Psoas muscle (tissue), 7 donors: ENCODE measurements at regions not wholly inside any gene's neighbourhood (a gene's known extent, or its start where the extent isn't known, plus 50 kb on each side); places are given as distances from the start of the nearest gene placed in this dataset.

Experiments
- ATAC-seq, 4 donors: fragments of 200-7000 bp; cut with Tn5 transposase; one replicate each; pipeline ENCODE4 v1.9.1; 2020; ENCODE audit warnings: moderate library complexity in 3 of 4, mild to moderate bottlenecking in 2 of 4
- DNase-seq, 2 donors: peaks; one replicate each; pipeline ENCODE4 v3.0.0-alpha.2; 2020
- H3K27ac ChIP-seq: fragments of 200-600 bp; one replicate; pipeline ENCODE4 v1.8.0; 2022
- H3K27me3 ChIP-seq, 3 donors: fragments of 200-600 bp in 1 of 3; one replicate each; pipeline versions ENCODE4 v1.6.1 to v1.8.0; 2013 to 2022; ENCODE audit warnings: low read length in 2 of 3, mild to moderate bottlenecking in 2 of 3, moderate library complexity in 1 of 3; ENCODE audit not compliant: insufficient read depth in 3 of 3
- H3K36me3 ChIP-seq, 2 donors: fragments of 200-600 bp in 1 of 2; one replicate each; pipeline versions ENCODE4 v1.6.1 to v1.8.0; 2013 to 2022; ENCODE audit warnings: low read depth in 1 of 2, mild to moderate bottlenecking in 1 of 2, moderate library complexity in 1 of 2; ENCODE audit not compliant: insufficient read depth in 1 of 2
- H3K4me1 ChIP-seq: fragments of 200-600 bp; one replicate; pipeline ENCODE4 v1.8.0; 2022
- H3K4me3 ChIP-seq: fragments of 200-600 bp; one replicate; pipeline ENCODE4 v1.8.0; 2022; ENCODE audit warnings: mild to moderate bottlenecking
- H3K9me3 ChIP-seq: fragments of 200-600 bp; one replicate; pipeline ENCODE4 v1.8.0; 2022
- whole genome bisulfite sequencing, 3 donors: extraction: QIAGEN DNeasy Blood & Tissue Kit; methylation state at CpG; one replicate each; pipeline versions ENCODE4 v1.1.6 to v1.1.7; 2013; 5-methylcytosine and 5-hydroxymethylcytosine counted together
- intact Hi-C, 2 donors: fragments of 100-400 bp; cut with DNase I; formaldehyde crosslinking; loops; one replicate each; pipeline versions ENCODE4 v1.11.0 to v1.14.2; 2022
- TF ChIP-seq, protein P1 (sequence below): fragments of 200-600 bp; IDR thresholded peaks from one replicate; pipeline ENCODE4 v1.8.0; 2022; ENCODE audit warnings: antibody characterized with exemption
- donor health status: healthy with polysubstance abuse.
- donor health status: DM: no; HTN: no; CAD: no; lungs with moderate emphysema.
- donor health status: Bipolar disorder and iron deficiency.
- donor health status: healthy.
- donor health status: DM: yes; HTN: yes; CAD: no.
- donor health status: DM: no; HTN: no; CAD: no.
- donor health status: DM: yes; HTN: yes; CAD: no.

DNA sequence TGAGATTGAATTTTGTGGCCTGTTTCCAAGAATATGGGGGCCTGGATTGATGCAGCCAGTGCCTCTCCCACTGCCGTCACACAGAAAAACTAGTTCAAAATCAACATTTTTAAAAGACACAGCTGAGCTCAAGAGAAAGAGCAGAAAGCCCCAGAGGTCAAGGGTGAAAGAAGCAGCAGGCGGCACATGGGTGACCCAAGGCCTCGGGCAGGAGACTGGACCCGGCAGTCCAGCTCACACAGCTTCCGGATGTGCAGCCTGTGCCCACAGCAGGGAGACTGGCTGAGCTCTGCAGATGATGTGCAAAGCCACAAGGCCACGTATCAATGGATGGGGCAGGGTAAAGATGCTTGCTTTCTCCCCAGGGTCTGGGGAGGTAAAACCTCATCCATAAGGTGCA is 50.4 kb upstream of the RNF32 start:
- Histone ChIP-seq H3K27ac (no peak overlapping the region), H3K27me3 (no peaks in the 10 kb centered on the region), H3K4me1 (no peaks in the 10 kb centered on the region), H3K4me3 (no peak overlapping the region), H3K36me3 (no peaks in the 10 kb centered on the region), H3K9me3 (peaks cover 16% of the 10 kb centered on the region)
- intact Hi-C loops = no loop called here
- no peak for ATAC-seq
- no peak for DNase-seq
- WGBS, 3 donors = 62 to 71% (median 69%) methylated on average over 6 of the region's 6 CpGs
- TF ChIP-seq, protein P1, sequence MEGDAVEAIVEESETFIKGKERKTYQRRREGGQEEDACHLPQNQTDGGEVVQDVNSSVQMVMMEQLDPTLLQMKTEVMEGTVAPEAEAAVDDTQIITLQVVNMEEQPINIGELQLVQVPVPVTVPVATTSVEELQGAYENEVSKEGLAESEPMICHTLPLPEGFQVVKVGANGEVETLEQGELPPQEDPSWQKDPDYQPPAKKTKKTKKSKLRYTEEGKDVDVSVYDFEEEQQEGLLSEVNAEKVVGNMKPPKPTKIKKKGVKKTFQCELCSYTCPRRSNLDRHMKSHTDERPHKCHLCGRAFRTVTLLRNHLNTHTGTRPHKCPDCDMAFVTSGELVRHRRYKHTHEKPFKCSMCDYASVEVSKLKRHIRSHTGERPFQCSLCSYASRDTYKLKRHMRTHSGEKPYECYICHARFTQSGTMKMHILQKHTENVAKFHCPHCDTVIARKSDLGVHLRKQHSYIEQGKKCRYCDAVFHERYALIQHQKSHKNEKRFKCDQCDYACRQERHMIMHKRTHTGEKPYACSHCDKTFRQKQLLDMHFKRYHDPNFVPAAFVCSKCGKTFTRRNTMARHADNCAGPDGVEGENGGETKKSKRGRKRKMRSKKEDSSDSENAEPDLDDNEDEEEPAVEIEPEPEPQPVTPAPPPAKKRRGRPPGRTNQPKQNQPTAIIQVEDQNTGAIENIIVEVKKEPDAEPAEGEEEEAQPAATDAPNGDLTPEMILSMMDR = no peak

DNA sequence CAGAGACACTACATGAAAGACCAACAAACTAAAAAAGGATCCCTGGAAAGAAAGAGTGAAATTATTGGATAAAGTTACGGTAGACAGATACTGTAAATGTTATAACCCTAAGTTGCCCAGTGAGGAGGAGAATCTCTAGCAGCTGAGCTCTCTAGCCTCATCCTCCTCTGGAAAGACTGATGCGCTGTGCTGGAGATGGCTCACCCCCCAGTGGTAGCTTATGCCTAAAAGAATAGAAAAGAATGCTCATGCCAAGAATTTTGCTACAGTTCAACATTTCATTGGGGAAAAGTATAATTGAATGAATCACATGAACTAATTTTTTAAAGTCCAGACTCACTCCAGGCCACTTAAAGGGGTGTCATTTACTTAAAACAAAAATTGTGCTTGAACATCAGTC is 50.8 kb upstream of the RNF32 start:
- no peaks in the 10 kb centered on the region for H3K4me1 ChIP-seq
- WGBS, 3 donors = 62 to 66% (median 64%) methylated on average over 2 of the region's 2 CpGs
- no peaks in the 10 kb centered on the region for H3K27me3 ChIP-seq
- H3K27ac ChIP-seq = no peak overlapping the region
- ATAC-seq (no peak), DNase-seq (no peak)
- TF ChIP-seq, protein P1 = no peak
- H3K4me3 ChIP-seq = no peak overlapping the region
- peaks cover 20% of the 10 kb centered on the region for H3K9me3 ChIP-seq
- H3K36me3 ChIP-seq = no peaks in the 10 kb centered on the region
- intact Hi-C loops = no loop called here

DNA sequence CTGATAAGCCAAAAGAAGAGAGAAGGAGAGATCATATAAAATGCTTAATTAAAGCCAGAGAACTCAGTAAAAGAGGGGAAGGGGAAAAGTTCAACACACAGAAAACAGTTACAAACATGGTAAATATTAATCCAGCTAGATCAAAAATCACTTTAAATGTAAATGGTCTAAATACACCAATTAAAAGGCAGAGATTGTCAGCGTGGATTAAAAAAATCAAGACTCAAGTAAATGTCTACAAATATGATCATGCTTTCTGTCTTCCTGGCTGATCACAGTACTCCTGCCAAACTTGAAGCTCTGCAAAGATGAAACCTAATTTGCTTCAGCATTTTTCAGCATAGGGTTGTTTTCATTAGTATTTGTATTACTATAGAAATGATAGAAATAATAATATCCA is 54.6 kb upstream of the RNF32 start:
- ATAC-seq = no peak
- Histone ChIP-seq H3K36me3 (no peaks in the 10 kb centered on the region), H3K27me3 (no peaks in the 10 kb centered on the region), H3K9me3 (peaks cover 15% of the 10 kb centered on the region), H3K27ac (no peak overlapping the region), H3K4me1 (no peaks in the 10 kb centered on the region), H3K4me3 (no peak overlapping the region)
- intact Hi-C loops = no loop called here
- TF ChIP-seq, protein P1 = no peak
- 93 to 97% (median 95%) methylated on average over 1 of the region's 1 CpG for WGBS, 3 donors
- no peak for DNase-seq

DNA sequence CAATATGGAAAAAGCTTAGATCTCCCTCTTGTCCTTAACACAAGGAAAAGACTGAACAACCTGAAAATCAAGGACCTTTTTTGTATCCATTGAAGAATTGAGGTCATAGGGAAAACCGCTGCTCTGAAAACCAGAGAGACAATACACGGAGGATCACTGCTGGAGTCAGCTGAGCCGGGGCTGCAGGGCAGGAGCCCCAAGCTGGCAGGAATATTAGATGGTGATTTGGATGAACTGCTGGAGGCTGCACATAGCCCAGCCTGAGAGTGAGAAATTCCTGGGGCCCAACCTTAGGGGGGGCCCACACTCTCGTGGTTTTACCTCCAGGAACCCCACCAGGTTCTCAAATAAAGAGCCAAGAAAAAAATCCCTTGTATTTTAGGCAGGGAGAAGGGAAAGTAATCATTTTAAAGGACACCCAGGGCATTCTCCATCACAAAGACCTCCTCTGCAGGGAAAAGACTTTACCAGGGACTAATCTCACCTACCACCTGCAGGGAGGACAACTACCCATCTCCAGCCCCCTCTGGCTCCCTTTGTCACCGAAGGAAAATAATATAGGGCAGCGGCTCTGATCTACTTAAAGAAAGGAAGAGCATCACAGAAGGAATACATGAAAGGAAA is 55.4 kb upstream of the RNF32 start:
- no peaks in the 10 kb centered on the region for H3K4me1 ChIP-seq
- 32 to 34% (median 33%) methylated on average over 6 of the region's 6 CpGs for WGBS, 3 donors
- H3K36me3 ChIP-seq = no peaks in the 10 kb centered on the region
- H3K27me3 ChIP-seq = no peaks in the 10 kb centered on the region
- TF ChIP-seq, protein P1 = no peak
- ATAC-seq (no peak), DNase-seq (no peak)
- H3K9me3 ChIP-seq = peaks cover 15% of the 10 kb centered on the region
- no peak overlapping the region for H3K27ac ChIP-seq
- intact Hi-C loops = no loop called here
- no peak overlapping the region for H3K4me3 ChIP-seq

DNA sequence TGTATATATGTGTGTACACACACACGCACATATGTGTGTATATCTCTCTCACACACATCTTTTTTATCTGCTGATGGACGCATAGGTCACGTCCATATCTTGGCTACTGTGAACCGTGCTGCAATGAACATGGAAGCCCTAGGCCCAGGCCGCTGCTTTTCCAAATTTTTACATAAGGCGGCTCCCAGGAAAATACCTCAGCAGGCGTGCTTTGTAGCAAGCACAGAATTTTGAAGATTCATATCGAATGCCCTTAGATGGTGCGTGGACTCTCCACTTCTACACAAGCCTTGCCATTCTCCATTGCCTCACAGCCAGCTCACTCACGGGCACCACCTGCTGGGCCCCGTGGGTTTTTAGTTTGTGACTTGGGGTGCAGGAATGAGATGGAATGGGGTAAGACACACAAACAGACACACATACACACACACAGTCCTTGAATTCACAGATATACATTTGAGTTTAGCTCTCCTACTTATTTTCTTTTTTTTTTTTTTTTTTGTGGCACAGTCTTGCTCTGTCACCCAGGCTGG is 57.9 kb upstream of the RNF32 start:
- Histone ChIP-seq H3K9me3 (peaks cover 15% of the 10 kb centered on the region), H3K36me3 (no peaks in the 10 kb centered on the region), H3K4me1 (no peaks in the 10 kb centered on the region), H3K4me3 (no peak overlapping the region), H3K27me3 (no peaks in the 10 kb centered on the region), H3K27ac (no peak overlapping the region)
- ATAC-seq = no peak
- intact Hi-C loops = no loop called here
- 94 to 96% (median 96%) methylated on average over 11 of the region's 11 CpGs for WGBS, 3 donors
- no peak for DNase-seq
- TF ChIP-seq, protein P1 = no peak
